ENCODE measurements at regions not wholly inside any gene's neighbourhood (a gene's known extent, or its start where the extent isn't known, plus 50 kb on each side); places are given as distances from the start of the nearest gene placed in this dataset.
"Not testable (repeated sequence)": the region's sequence is repeated elsewhere in the genome, so short reads cannot be mapped to it uniquely, and the experiment has no call there.

- no peak for DNase-seq (ENCODE audit: low read depth in 2 of 2, low spot score in 1 of 2)
Observed at GRCh38 chr10:2048337-2048973, 311.1 kb upstream of the ADARB2 start.

- DNase-seq (ENCODE audit: low read depth in 2 of 2, low spot score in 1 of 2), result no peak
Observed at GRCh38 chr10:2047679-2048078, 310.4 kb upstream of the ADARB2 start.

GRCh38 chr10:2043379-2043778 lies 306.1 kb upstream of the ADARB2 start:
- no peak for DNase-seq (ENCODE audit: low read depth in 2 of 2, low spot score in 1 of 2)

- no peak for DNase-seq (ENCODE audit: low read depth in 2 of 2, low spot score in 1 of 2)
Observed at GRCh38 chr10:2038036-2038435, 300.7 kb upstream of the ADARB2 start.

- no peak for DNase-seq (ENCODE audit: low read depth in 2 of 2, low spot score in 1 of 2)
Observed at GRCh38 chr10:2037246-2037645, 299.9 kb upstream of the ADARB2 start.

GRCh38 chr10:2036209-2036608 lies 298.9 kb upstream of the ADARB2 start:
- no peak for DNase-seq (ENCODE audit: low read depth in 2 of 2, low spot score in 1 of 2)

GRCh38 chr10:2030046-2030445 lies 292.7 kb upstream of the ADARB2 start:
- no peak for DNase-seq (ENCODE audit: low read depth in 2 of 2, low spot score in 1 of 2)

GRCh38 chr10:2026936-2027335 lies 289.6 kb upstream of the ADARB2 start:
- no peak for DNase-seq (ENCODE audit: low read depth in 2 of 2, low spot score in 1 of 2)

GRCh38 chr10:2024750-2025149 lies 287.4 kb upstream of the ADARB2 start:
- DNase-seq (ENCODE audit: low read depth in 2 of 2, low spot score in 1 of 2), result not testable (repeated sequence)

- no peak for DNase-seq (ENCODE audit: low read depth in 2 of 2, low spot score in 1 of 2)
Observed at GRCh38 chr10:2023687-2024086, 286.4 kb upstream of the ADARB2 start.

GRCh38 chr10:2022401-2022800 lies 285.1 kb upstream of the ADARB2 start:
- no peak for DNase-seq (ENCODE audit: low read depth in 2 of 2, low spot score in 1 of 2)

- no peak for DNase-seq (ENCODE audit: low read depth in 2 of 2, low spot score in 1 of 2)
Observed at GRCh38 chr10:2020836-2021235, 283.5 kb upstream of the ADARB2 start.

GRCh38 chr10:2019803-2020202 lies 282.5 kb upstream of the ADARB2 start:
- DNase-seq (ENCODE audit: low read depth in 2 of 2, low spot score in 1 of 2), result no peak

- no peak for DNase-seq (ENCODE audit: low read depth in 2 of 2, low spot score in 1 of 2)
Observed at GRCh38 chr10:2019281-2019680, 282.0 kb upstream of the ADARB2 start.

- DNase-seq (ENCODE audit: low read depth in 2 of 2, low spot score in 1 of 2), result no peak
Observed at GRCh38 chr10:2014541-2014940, 277.2 kb upstream of the ADARB2 start.

- DNase-seq (ENCODE audit: low read depth in 2 of 2, low spot score in 1 of 2), result no peak
Observed at GRCh38 chr10:2012209-2012608, 274.9 kb upstream of the ADARB2 start.

GRCh38 chr10:2011106-2011716 lies 273.9 kb upstream of the ADARB2 start:
- DNase-seq (ENCODE audit: low read depth in 2 of 2, low spot score in 1 of 2), result no peak

GRCh38 chr10:2005546-2005945 lies 268.2 kb upstream of the ADARB2 start:
- DNase-seq (ENCODE audit: low read depth in 2 of 2, low spot score in 1 of 2), result no peak

GRCh38 chr10:1992930-1993329 lies 255.6 kb upstream of the ADARB2 start:
- DNase-seq (ENCODE audit: low read depth in 2 of 2, low spot score in 1 of 2), result no peak

- DNase-seq (ENCODE audit: low read depth in 2 of 2, low spot score in 1 of 2), result no peak
Observed at GRCh38 chr10:1989090-1989489, 251.8 kb upstream of the ADARB2 start.

GRCh38 chr10:1981976-1982375 lies 244.7 kb upstream of the ADARB2 start:
- DNase-seq (ENCODE audit: low read depth in 2 of 2, low spot score in 1 of 2), result no peak

- DNase-seq (ENCODE audit: low read depth in 2 of 2, low spot score in 1 of 2), result no peak
Observed at GRCh38 chr10:1980459-1980858, 243.1 kb upstream of the ADARB2 start.

GRCh38 chr10:1978584-1978983 lies 241.3 kb upstream of the ADARB2 start:
- DNase-seq (ENCODE audit: low read depth in 2 of 2, low spot score in 1 of 2), result no peak
